HG03571 (cell line): ENCODE measurements at regions not wholly inside any gene's neighbourhood (a gene's known extent, or its start where the extent isn't known, plus 50 kb on each side); places are given as distances from the start of the nearest gene placed in this dataset.

ENCODE experiments used
- ATAC-seq: cut with Tn5 transposase; IDR thresholded peaks from one replicate; pipeline ENCODE4 v1.9.1; 2021; ENCODE audit not compliant: unreplicated experiment

DNA sequence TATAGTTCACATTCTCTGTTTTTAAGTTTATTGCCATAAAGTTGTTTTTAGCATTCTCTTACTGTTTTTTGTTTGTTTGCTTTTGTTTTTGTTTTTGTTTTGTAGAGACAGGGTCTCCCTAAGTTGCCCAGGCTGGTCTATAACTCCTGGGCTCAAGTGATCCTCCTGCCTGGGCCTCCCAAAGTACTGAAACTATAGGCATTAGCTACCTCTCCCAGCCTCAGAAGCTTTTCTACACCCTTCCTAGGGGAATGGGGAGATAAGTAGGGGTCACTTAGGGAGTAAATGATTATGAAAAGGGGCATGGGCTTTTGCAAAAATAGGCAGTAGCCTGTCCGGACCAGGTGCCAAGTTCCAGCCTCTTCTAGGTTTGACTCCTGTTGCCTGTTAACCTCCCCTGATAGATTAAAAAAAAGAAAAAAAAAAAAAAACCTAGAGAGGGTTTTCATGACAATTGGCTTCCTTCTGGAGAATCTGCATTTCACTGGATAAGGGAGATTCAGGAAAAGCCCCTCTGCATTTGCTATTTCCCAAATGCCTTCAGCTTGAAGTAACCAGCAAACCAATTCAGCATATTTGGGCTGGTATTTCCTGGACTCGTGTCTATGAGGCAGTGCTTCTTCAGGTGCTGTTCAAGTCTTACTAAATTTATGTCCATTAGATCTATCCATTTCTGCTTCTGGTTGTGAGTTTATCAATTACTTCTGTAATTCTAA lies 216.8 kb downstream of the TM9SF2 start:
- no peak for ATAC-seq

- ATAC-seq = no peak
Measured at GRCh38 chr13:99709134-99709533, 207.9 kb downstream of the TM9SF2 start.

DNA sequence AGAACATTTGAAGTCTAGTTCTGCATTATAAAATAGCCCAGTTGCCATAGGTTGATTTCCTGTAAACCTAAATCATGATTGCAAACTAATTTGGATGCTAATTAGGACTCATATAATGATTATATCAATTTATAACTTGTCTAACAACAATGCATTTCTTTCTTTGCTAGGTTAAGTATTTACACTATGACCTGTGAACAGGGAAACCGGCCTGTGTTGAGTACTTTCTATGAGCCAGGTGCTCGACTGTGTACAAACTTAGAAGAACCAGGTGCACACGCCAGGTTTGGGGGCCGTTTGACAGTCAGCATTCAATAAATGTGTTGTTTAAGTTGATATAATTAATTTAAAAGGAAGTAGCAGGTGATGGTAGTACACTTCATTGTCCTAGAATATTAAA lies 203.1 kb downstream of the TM9SF2 start:
- ATAC-seq = no peak

GRCh38 chr13:99703908-99704307 lies 202.6 kb downstream of the TM9SF2 start:
- ATAC-seq = no peak

GRCh38 chr13:99702687-99703319 lies 201.5 kb downstream of the TM9SF2 start:
- no peak for ATAC-seq

GRCh38 chr13:99700468-99700867 lies 199.2 kb downstream of the TM9SF2 start:
- ATAC-seq = no peak

DNA sequence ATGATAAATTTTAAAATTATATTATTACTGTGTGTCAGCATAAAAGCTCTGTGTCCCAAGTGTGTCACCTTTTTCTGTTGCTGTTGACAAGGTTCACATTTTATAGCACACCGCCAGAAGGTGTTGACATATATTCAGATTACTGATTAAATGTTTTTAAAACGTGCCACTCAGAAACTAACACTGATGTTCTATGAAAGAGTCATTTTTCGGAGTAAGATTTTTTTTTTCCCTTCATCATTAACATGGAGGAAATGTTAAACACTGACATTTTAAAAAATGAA lies 197.5 kb downstream of the TM9SF2 start:
- ATAC-seq = no peak

GRCh38 chr13:99698010-99698815 lies 196.9 kb downstream of the TM9SF2 start:
- ATAC-seq = no peak

- no peak for ATAC-seq
Measured at GRCh38 chr13:99695857-99696256, 194.6 kb downstream of the TM9SF2 start.

DNA sequence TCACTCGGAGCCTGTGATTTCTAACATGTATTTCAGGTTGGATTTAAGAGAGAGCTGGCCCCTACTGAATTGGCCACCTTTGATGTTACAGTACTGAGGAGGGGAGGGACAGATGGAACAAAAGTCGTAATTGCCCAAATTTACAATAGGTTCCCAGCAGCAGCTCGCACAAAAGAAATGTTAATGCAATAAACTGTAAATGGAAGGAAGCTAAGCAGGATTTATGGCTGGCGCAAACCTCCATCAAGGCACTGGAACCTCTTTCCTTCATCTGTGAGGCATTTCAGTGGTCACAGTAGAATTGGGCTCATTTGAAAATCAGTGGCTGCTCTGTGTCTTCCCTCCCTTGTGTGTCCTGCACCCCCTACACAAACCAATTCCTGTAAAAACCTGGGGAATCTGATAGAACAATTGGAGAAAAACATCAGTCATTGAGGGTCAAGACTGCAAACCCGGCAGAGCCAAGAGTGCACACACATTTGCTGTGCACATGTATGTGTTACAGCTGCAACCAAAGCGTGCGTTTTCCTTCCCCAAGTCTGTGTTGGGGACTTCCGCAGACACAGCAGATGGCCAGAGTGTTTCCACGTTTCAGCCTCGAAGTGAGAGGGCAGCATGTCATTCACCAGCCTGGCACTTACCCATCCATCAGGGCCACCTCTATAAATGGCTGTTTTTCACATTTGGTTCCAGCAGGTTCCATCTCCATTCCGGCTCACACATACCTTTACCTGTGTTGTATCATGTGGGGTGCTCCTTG lies 192.8 kb downstream of the TM9SF2 start:
- no peak for ATAC-seq

DNA sequence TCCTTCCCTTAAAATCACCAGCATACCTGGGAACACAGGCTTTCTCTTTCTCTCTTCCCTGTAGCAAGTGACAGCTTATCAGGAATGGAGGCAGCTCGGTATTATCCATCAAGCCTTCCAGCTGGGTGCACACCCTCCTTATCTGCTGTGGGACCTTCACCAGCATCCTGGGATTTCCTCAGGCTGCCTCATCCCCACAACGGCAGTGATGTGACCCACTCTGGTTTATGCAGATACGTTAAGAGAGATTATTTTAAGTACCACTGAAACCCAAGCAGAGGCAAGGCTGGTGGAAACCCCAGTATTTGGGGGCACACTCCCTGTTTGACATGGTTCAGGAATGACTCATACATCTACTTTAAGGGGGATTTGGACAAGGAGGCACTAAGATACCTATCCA lies 192.1 kb downstream of the TM9SF2 start:
- ATAC-seq = no peak

DNA sequence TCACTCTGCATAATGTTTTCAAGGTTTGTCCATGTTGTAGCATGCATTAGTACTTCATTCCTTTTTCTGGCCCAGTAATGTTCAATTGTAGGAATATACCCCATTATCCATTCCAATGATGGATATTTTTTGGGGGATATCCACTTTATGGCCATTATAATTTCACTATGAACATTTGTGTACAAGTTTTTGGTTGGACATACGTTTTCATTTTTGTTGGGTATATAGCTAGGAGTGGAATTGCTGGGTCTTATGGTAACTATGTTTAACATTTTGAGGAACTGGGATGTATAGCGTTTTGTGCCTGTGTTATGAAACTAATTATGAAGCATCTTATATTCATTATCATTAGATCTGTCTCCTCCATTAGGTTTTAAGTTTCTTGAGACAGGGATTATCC lies 191.6 kb downstream of the TM9SF2 start:
- no peak for ATAC-seq

DNA sequence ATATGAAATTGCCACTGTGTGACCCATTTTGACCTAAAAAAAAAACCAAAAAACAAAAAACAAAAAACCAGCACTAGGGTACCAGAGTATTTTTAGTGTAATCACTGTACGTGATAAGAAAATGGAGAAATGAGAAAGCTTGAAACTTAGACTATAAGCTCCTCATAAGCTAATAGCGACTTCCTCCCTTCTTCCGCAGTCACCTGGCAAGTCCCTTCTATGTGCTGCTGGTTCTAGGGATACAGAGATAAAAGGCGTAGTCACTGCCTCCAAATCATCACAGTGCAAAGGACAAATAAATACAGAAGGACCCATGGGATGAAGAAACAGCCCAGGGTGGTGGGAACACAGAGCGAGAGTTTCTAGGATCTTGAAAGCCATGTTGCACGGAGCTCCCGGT lies 190.3 kb downstream of the TM9SF2 start:
- no peak for ATAC-seq

GRCh38 chr13:99690426-99691174 lies 189.3 kb downstream of the TM9SF2 start:
- no peak for ATAC-seq

- ATAC-seq = no peak
Measured at GRCh38 chr13:99689955-99690354, 188.7 kb downstream of the TM9SF2 start.

DNA sequence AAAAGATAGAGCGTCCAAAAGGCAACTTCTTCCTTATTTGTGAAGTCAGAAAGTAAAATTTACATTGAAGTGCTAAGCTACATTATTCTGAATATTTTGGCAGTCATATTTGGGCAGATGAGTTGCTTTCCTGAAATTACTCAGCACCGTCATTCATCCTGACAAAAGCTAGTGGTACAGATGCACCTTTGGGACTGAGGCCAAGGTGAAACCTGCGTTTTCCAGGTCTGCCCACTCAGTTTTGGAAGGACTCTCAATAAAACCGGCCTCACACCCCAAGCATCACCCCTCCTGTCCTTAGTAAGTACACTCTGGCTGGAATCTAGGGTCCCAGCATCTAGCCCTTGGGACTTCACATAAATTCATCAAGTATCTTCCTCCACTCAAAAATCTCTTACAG lies 187.5 kb downstream of the TM9SF2 start:
- ATAC-seq = no peak

GRCh38 chr13:99687723-99688397 lies 186.6 kb downstream of the TM9SF2 start:
- no peak for ATAC-seq

- no peak for ATAC-seq
Measured at GRCh38 chr13:99686944-99687411, 185.7 kb downstream of the TM9SF2 start.

DNA sequence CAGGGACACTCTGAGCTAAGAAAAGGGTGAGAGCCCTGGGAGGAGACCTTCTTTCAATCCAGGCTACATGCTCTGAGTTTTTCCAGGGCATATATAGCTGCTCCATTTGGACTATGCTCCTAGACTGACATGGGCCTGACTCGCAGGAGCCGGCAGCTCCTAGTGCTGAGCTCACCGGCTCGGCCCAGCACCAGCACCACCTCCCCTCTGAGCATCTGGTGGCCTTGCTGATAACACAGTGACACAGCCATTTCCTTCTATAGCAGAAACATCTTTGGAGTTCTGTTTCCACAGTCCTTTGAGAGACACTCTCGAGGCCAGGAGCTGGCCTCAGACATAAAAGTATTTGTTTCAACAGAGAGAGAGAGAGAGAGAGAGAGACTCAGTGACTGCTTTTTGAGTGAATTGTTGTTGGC lies 184.9 kb downstream of the TM9SF2 start:
- ATAC-seq = no peak

GRCh38 chr13:99681695-99682094 lies 180.4 kb downstream of the TM9SF2 start:
- no peak for ATAC-seq
